WTC11 (cell line): ENCODE measurements at regions not wholly inside any gene's neighbourhood (a gene's known extent, or its start where the extent isn't known, plus 50 kb on each side); places are given as distances from the start of the nearest gene placed in this dataset.

Experiments
- ATAC-seq: fragments of 200-7000 bp; cut with Tn5 transposase; 2 replicates; pipeline ENCODE4 v1.10.0; 2021; ENCODE audit warnings: mild to moderate bottlenecking, moderate library complexity
- CTCF ChIA-PET: fragments of 300-600 bp; sonication (Branson Sonifier 250); formaldehyde crosslinking; loops from one replicate; lab custom pipeline; 2021; ENCODE audit warnings: antibody characterized with exemption; lab: Charles Lee
- POLR2A ChIA-PET: fragments of 350-600 bp; sonication (Branson Sonifier 250); formaldehyde crosslinking; loops from one replicate; lab custom pipeline; 2021; ENCODE audit warnings: antibody characterized with exemption; lab: Charles Lee
- DNase-seq: peaks from one replicate; pipeline ENCODE4 v3.0.0; 2021; ENCODE audit warnings: low spot score
- H3K27ac Mint-ChIP-seq: 2 replicates; pipeline ENCODE4 v1.8.0; 2021; ENCODE audit warnings: mixed read lengths
- H3K27me3 Mint-ChIP-seq: 2 replicates; pipeline ENCODE4 v1.8.0; 2021; ENCODE audit warnings: low read depth, mild to moderate bottlenecking, moderate library complexity, mixed read lengths
- H3K36me3 Mint-ChIP-seq: 2 replicates; pipeline ENCODE4 v1.8.0; 2021; ENCODE audit warnings: mixed read lengths
- H3K4me1 Mint-ChIP-seq: 2 replicates; pipeline ENCODE4 v1.8.0; 2022; ENCODE audit warnings: mixed read lengths
- H3K4me3 Mint-ChIP-seq: 2 replicates; pipeline ENCODE4 v1.8.0; 2021; ENCODE audit warnings: mild to moderate bottlenecking, moderate library complexity, mixed read lengths
- H3K9me3 Mint-ChIP-seq: 2 replicates; pipeline ENCODE4 v1.8.0; 2021; ENCODE audit warnings: mixed read lengths
- ATF6 ChIP-seq: sonication (generic); formaldehyde crosslinking; IDR thresholded peaks from 2 replicates; pipeline ENCODE4 v1.8.1; 2023; ENCODE audit warnings: mild to moderate bottlenecking, missing genetic modification reagents
- CDX4 ChIP-seq: fragments of 250-450 bp; sonication (Bioruptor Pico); IDR thresholded peaks from 2 replicates; pipeline ENCODE4 v1.9.0; 2021; ENCODE audit warnings: moderate library complexity, mild to moderate bottlenecking, inconsistent platforms, borderline replicate concordance
- CREM ChIP-seq: sonication (generic); formaldehyde crosslinking; IDR thresholded peaks from 2 replicates; pipeline ENCODE4 v1.8.1; 2022; ENCODE audit warnings: mild to moderate bottlenecking, missing genetic modification reagents, moderate library complexity
- ERG ChIP-seq: fragments of 250-450 bp; sonication (Bioruptor Pico); IDR thresholded peaks from 2 replicates; pipeline ENCODE4 v1.8.0; 2021; ENCODE audit warnings: mild to moderate bottlenecking
- ESRRA ChIP-seq: sonication (generic); formaldehyde crosslinking; IDR thresholded peaks from 2 replicates; pipeline ENCODE4 v1.8.1; 2022; ENCODE audit warnings: mild to moderate bottlenecking, missing genetic modification reagents, borderline replicate concordance
- HMGA2 ChIP-seq: fragments of 250-450 bp; sonication (Bioruptor Pico); IDR thresholded peaks from 2 replicates; pipeline ENCODE4 v1.4.0; 2021; ENCODE audit warnings: mild to moderate bottlenecking, moderate library complexity
- HMGXB4 ChIP-seq: sonication (generic); formaldehyde crosslinking; IDR thresholded peaks from 2 replicates; pipeline ENCODE4 v1.8.1; 2023; ENCODE audit warnings: mild to moderate bottlenecking, moderate library complexity, missing genetic modification reagents
- IRF1 ChIP-seq: sonication (generic); formaldehyde crosslinking; IDR thresholded peaks from 2 replicates; pipeline ENCODE4 v1.8.0; 2023; ENCODE audit warnings: missing genetic modification reagents
- NFATC4 ChIP-seq: fragments of 250-450 bp; sonication (Bioruptor Pico); IDR thresholded peaks from 2 replicates; pipeline ENCODE4 v1.9.0; 2021; ENCODE audit warnings: mild to moderate bottlenecking
- NFE2L1 ChIP-seq: sonication (generic); formaldehyde crosslinking; IDR thresholded peaks from 2 replicates; pipeline ENCODE4 v1.8.1; 2023; ENCODE audit warnings: missing genetic modification reagents
- NFYB ChIP-seq: sonication (generic); formaldehyde crosslinking; conservative IDR thresholded peaks from 2 replicates; pipeline ENCODE4 v1.8.0; 2022; ENCODE audit warnings: low read depth, missing genetic modification reagents
- OVOL2 ChIP-seq: fragments of 250-450 bp; sonication (Bioruptor Pico); IDR thresholded peaks from 2 replicates; pipeline ENCODE4 v1.9.0; 2021; ENCODE audit warnings: mild to moderate bottlenecking, borderline replicate concordance
- RELA ChIP-seq: sonication (generic); formaldehyde crosslinking; IDR thresholded peaks from 2 replicates; pipeline ENCODE4 v1.8.1; 2022; ENCODE audit warnings: missing genetic modification reagents, mild to moderate bottlenecking, borderline replicate concordance
- RORB ChIP-seq: fragments of 250-450 bp; sonication (Bioruptor Pico); IDR thresholded peaks from 2 replicates; pipeline ENCODE4 v1.9.0; 2021; ENCODE audit warnings: mild to moderate bottlenecking
- SP1 ChIP-seq: sonication (generic); formaldehyde crosslinking; conservative IDR thresholded peaks from 2 replicates; pipeline ENCODE4 v1.8.1; 2022; ENCODE audit warnings: missing genetic modification reagents
- TEAD4 ChIP-seq: sonication (generic); formaldehyde crosslinking; IDR thresholded peaks from 2 replicates; pipeline ENCODE4 v1.8.0; 2022; ENCODE audit warnings: mild to moderate bottlenecking, missing genetic modification reagents
- USF2 ChIP-seq: sonication (generic); formaldehyde crosslinking; IDR thresholded peaks from 2 replicates; pipeline ENCODE4 v1.8.1; 2023; ENCODE audit warnings: mild to moderate bottlenecking, missing genetic modification reagents, moderate library complexity
- ZNF121 ChIP-seq: sonication (generic); formaldehyde crosslinking; IDR thresholded peaks from 2 replicates; pipeline ENCODE4 v1.8.0; 2023; ENCODE audit warnings: missing genetic modification reagents
- ZNF232 ChIP-seq: sonication (generic); formaldehyde crosslinking; IDR thresholded peaks from 2 replicates; pipeline ENCODE4 v1.8.0; 2022; ENCODE audit warnings: mild to moderate bottlenecking, missing genetic modification reagents
- ZNF263 ChIP-seq: sonication (generic); formaldehyde crosslinking; IDR thresholded peaks from 2 replicates; pipeline ENCODE4 v1.8.1; 2022; ENCODE audit warnings: low read depth, mild to moderate bottlenecking, moderate library complexity, missing genetic modification reagents
- ZNF396 ChIP-seq: fragments of 250-450 bp; sonication (Bioruptor Pico); IDR thresholded peaks from 2 replicates; pipeline ENCODE4 v1.8.0; 2021; ENCODE audit warnings: mild to moderate bottlenecking, moderate library complexity, borderline replicate concordance
- ZNF532 ChIP-seq: fragments of 250-450 bp; sonication (Bioruptor Pico); IDR thresholded peaks from 2 replicates; pipeline ENCODE4 v1.9.0; 2021; ENCODE audit warnings: mild to moderate bottlenecking, borderline replicate concordance

GRCh38 chr2:122851161-122851560, 1095.7 kb downstream of the TSN start:
- Mint-ChIP-seq H3K36me3 (no peaks in the 10 kb centered on the region), H3K4me3 (no peak overlapping the region), H3K9me3 (0 out of 2 replicates have a peak, but pooled peaks cover 4% of the 10 kb centered on the region), H3K4me1 (no peaks in the 10 kb centered on the region; the same call in 1 of the 2 replicates), H3K27me3 (no peaks in the 10 kb centered on the region), H3K27ac (no peak overlapping the region)
- DNase-seq (no peak), ATAC-seq (no peak)
- POLR2A ChIA-PET, result no interaction called here
- CTCF ChIA-PET, result no interaction called here
- TF ChIP-seq ZNF121 (CRISPR knock-in tag), result no peak
- no peak for TF ChIP-seq RELA (CRISPR knock-in tag)
- TF ChIP-seq CREM (CRISPR knock-in tag), result no peak
- no peak for TF ChIP-seq OVOL2 (CRISPR knock-in tag)
- no peak for TF ChIP-seq RORB (CRISPR knock-in tag)
- no peak for TF ChIP-seq HMGXB4 (CRISPR knock-in tag)

GRCh38 chr2:122851972-122852531, 1096.6 kb downstream of the TSN start:
- no peak for TF ChIP-seq ATF6 (CRISPR knock-in tag)
- TF ChIP-seq NFE2L1 (CRISPR knock-in tag), result no peak
- TF ChIP-seq ZNF263 (CRISPR knock-in tag), result no peak
- TF ChIP-seq OVOL2 (CRISPR knock-in tag), result no peak
- TF ChIP-seq HMGA2 (CRISPR knock-in tag), result no peak
- no peak for TF ChIP-seq ERG (CRISPR knock-in tag)
- no peak for TF ChIP-seq NFYB (CRISPR knock-in tag)
- H3K4me1 Mint-ChIP-seq, result peaks cover 8% of the 10 kb centered on the region
- 0 out of 2 replicates have a peak, but pooled peaks cover 4% of the 10 kb centered on the region for H3K9me3 Mint-ChIP-seq
- H3K4me3 Mint-ChIP-seq, result no peak overlapping the region
- H3K36me3 Mint-ChIP-seq, result no peaks in the 10 kb centered on the region
- ATAC-seq (no peak), DNase-seq (no peak)
- no peak overlapping the region; the same call in 1 of the 2 replicates for H3K27ac Mint-ChIP-seq
- ChIA-PET CTCF (no interaction called here), POLR2A (no interaction called here)
- H3K27me3 Mint-ChIP-seq, result no peaks in the 10 kb centered on the region

GRCh38 chr2:122856696-122857095, 1101.2 kb downstream of the TSN start:
- H3K4me3 Mint-ChIP-seq, result no peak overlapping the region
- peaks cover 20% of the 10 kb centered on the region for H3K4me1 Mint-ChIP-seq
- no peak for ATAC-seq
- peaks cover 10% of the 10 kb centered on the region for H3K9me3 Mint-ChIP-seq
- H3K36me3 Mint-ChIP-seq, result peaks cover 4% of the 10 kb centered on the region
- CTCF ChIA-PET, result no interaction called here
- no peak overlapping the region for H3K27ac Mint-ChIP-seq
- H3K27me3 Mint-ChIP-seq, result no peaks in the 10 kb centered on the region
- POLR2A ChIA-PET, result no interaction called here
- no peak for DNase-seq
- TF ChIP-seq IRF1 (CRISPR knock-in tag) (no peak), ZNF232 (CRISPR knock-in tag) (no peak), TEAD4 (CRISPR knock-in tag) (no peak), USF2 (CRISPR knock-in tag) (no peak), CDX4 (no peak), SP1 (no peak), ESRRA (CRISPR knock-in tag) (no peak), ZNF396 (CRISPR knock-in tag) (no peak), ZNF532 (CRISPR knock-in tag) (no peak), NFATC4 (CRISPR knock-in tag) (no peak)
